GM19035 (cell line): ENCODE measurements at regions not wholly inside any gene's neighbourhood (a gene's known extent, or its start where the extent isn't known, plus 50 kb on each side); places are given as distances from the start of the nearest gene placed in this dataset.

Source experiments
- ATAC-seq: cut with Tn5 transposase; IDR thresholded peaks from one replicate; pipeline ENCODE4 v1.9.1; 2021; ENCODE audit not compliant: unreplicated experiment

GRCh38 chr9:25994605-25995004 is 316.4 kb upstream of the TUSC1 start:
- no peak for ATAC-seq

- ATAC-seq, result no peak
These were observed 312.1 kb upstream of the TUSC1 start for GRCh38 chr9:25990376-25990775.

- ATAC-seq, result no peak
These were observed 297.4 kb upstream of the TUSC1 start for GRCh38 chr9:25975667-25976066.

GRCh38 chr9:25964239-25964638 is 286.0 kb upstream of the TUSC1 start:
- ATAC-seq, result no peak

- ATAC-seq, result no peak
These were observed 281.9 kb upstream of the TUSC1 start for GRCh38 chr9:25960178-25960577.

GRCh38 chr9:25954209-25954608 is 276.0 kb upstream of the TUSC1 start:
- no peak for ATAC-seq

GRCh38 chr9:25948182-25948581 is 269.9 kb upstream of the TUSC1 start:
- ATAC-seq, result no peak

GRCh38 chr9:25939126-25939525 is 260.9 kb upstream of the TUSC1 start:
- ATAC-seq, result no peak

- ATAC-seq, result no peak
These were observed 257.8 kb upstream of the TUSC1 start for GRCh38 chr9:25936031-25936430.

- no peak for ATAC-seq
These were observed 256.9 kb upstream of the TUSC1 start for GRCh38 chr9:25935188-25935587.

- no peak for ATAC-seq
These were observed 240.5 kb upstream of the TUSC1 start for GRCh38 chr9:25918761-25919160.

GRCh38 chr9:25917731-25918362 is 239.6 kb upstream of the TUSC1 start:
- ATAC-seq, result no peak

GRCh38 chr9:25913806-25914205 is 235.6 kb upstream of the TUSC1 start:
- no peak for ATAC-seq

- no peak for ATAC-seq
These were observed 226.5 kb upstream of the TUSC1 start for GRCh38 chr9:25904701-25905100.

GRCh38 chr9:25891527-25891926 is 213.3 kb upstream of the TUSC1 start:
- ATAC-seq, result no peak

GRCh38 chr9:25889661-25890060 is 211.4 kb upstream of the TUSC1 start:
- no peak for ATAC-seq

- no peak for ATAC-seq
These were observed 198.0 kb upstream of the TUSC1 start for GRCh38 chr9:25876248-25876647.

- ATAC-seq, result no peak
These were observed 186.3 kb upstream of the TUSC1 start for GRCh38 chr9:25864509-25864908.

GRCh38 chr9:25861421-25861820 is 183.2 kb upstream of the TUSC1 start:
- ATAC-seq, result no peak

- ATAC-seq, result no peak
These were observed 178.9 kb upstream of the TUSC1 start for GRCh38 chr9:25857147-25857546.

GRCh38 chr9:25850803-25851202 is 172.6 kb upstream of the TUSC1 start:
- no peak for ATAC-seq

GRCh38 chr9:25845867-25846266 is 167.6 kb upstream of the TUSC1 start:
- no peak for ATAC-seq

GRCh38 chr9:25830381-25830780 is 152.1 kb upstream of the TUSC1 start:
- ATAC-seq, result no peak
